Glutamatergic neuron (in vitro differentiated cells): ENCODE measurements at regions not wholly inside any gene's neighbourhood (a gene's known extent, or its start where the extent isn't known, plus 50 kb on each side); places are given as distances from the start of the nearest gene placed in this dataset.

Experiments
- DNase-seq: peaks from one replicate; pipeline ENCODE4 v3.0.0; 2022
- H3K27ac Mint-ChIP-seq: one replicate; pipeline ENCODE4 v1.8.0; 2020; ENCODE audit warnings: mild to moderate bottlenecking, mixed read lengths, inconsistent platforms; ENCODE audit not compliant: unreplicated experiment
- H3K27me3 Mint-ChIP-seq: one replicate; pipeline ENCODE4 v1.8.0; 2020; ENCODE audit warnings: mild to moderate bottlenecking, moderate library complexity, mixed read lengths, inconsistent platforms; ENCODE audit not compliant: unreplicated experiment
- H3K36me3 Mint-ChIP-seq: one replicate; pipeline ENCODE4 v1.8.0; 2020; ENCODE audit warnings: mild to moderate bottlenecking, mixed read lengths, inconsistent platforms; ENCODE audit not compliant: unreplicated experiment
- H3K4me1 Mint-ChIP-seq: one replicate; pipeline ENCODE4 v1.8.0; 2020; ENCODE audit warnings: mild to moderate bottlenecking, low read depth, mixed read lengths, inconsistent platforms; ENCODE audit not compliant: unreplicated experiment
- H3K4me3 Mint-ChIP-seq: one replicate; pipeline ENCODE4 v1.8.0; 2020; ENCODE audit warnings: mild to moderate bottlenecking, mixed read lengths, inconsistent platforms; ENCODE audit not compliant: unreplicated experiment
- H3K9me3 Mint-ChIP-seq: one replicate; pipeline ENCODE4 v1.8.0; 2020; ENCODE audit warnings: mild to moderate bottlenecking, moderate library complexity, mixed read lengths, inconsistent platforms; ENCODE audit not compliant: unreplicated experiment
- CTCF ChIP-seq: fragments of 200-600 bp; sonication (generic); IDR thresholded peaks from one replicate; pipeline ENCODE4 v1.5.0; 2021; ENCODE audit not compliant: partially characterized antibody, unreplicated experiment

GRCh38 chr1:90339811-90340210, 344.9 kb downstream of the ZNF326 start:
- no peaks in the 10 kb centered on the region for H3K36me3 Mint-ChIP-seq
- no peaks in the 10 kb centered on the region for H3K4me1 Mint-ChIP-seq
- no peak overlapping the region for H3K4me3 Mint-ChIP-seq
- no peak overlapping the region for H3K27ac Mint-ChIP-seq
- TF ChIP-seq CTCF = no peak
- no peaks in the 10 kb centered on the region for H3K9me3 Mint-ChIP-seq
- no peak for DNase-seq
- H3K27me3 Mint-ChIP-seq = no peaks in the 10 kb centered on the region

GRCh38 chr1:90336552-90337324, 341.8 kb downstream of the ZNF326 start:
- H3K36me3 Mint-ChIP-seq = no peaks in the 10 kb centered on the region
- H3K27ac Mint-ChIP-seq = no peak overlapping the region
- no peaks in the 10 kb centered on the region for H3K9me3 Mint-ChIP-seq
- H3K4me3 Mint-ChIP-seq = no peak overlapping the region
- no peak for DNase-seq
- H3K4me1 Mint-ChIP-seq = no peaks in the 10 kb centered on the region
- no peaks in the 10 kb centered on the region for H3K27me3 Mint-ChIP-seq
- no peak for TF ChIP-seq CTCF

- no peaks in the 10 kb centered on the region for H3K4me1 Mint-ChIP-seq
- H3K27ac Mint-ChIP-seq = no peak overlapping the region
- H3K9me3 Mint-ChIP-seq = no peaks in the 10 kb centered on the region
- no peak for TF ChIP-seq CTCF
- no peak overlapping the region for H3K4me3 Mint-ChIP-seq
- no peak for DNase-seq
- no peaks in the 10 kb centered on the region for H3K36me3 Mint-ChIP-seq
- H3K27me3 Mint-ChIP-seq = no peaks in the 10 kb centered on the region
Measured at GRCh38 chr1:90335558-90335957, 340.6 kb downstream of the ZNF326 start.

- Mint-ChIP-seq H3K36me3 (no peaks in the 10 kb centered on the region), H3K4me3 (no peak overlapping the region), H3K9me3 (peaks cover 2% of the 10 kb centered on the region), H3K4me1 (no peaks in the 10 kb centered on the region), H3K27ac (no peak overlapping the region), H3K27me3 (no peaks in the 10 kb centered on the region)
- no peak for TF ChIP-seq CTCF
- no peak for DNase-seq
Measured at GRCh38 chr1:90334137-90334536, 339.2 kb downstream of the ZNF326 start.

GRCh38 chr1:90325168-90325567, 330.3 kb downstream of the ZNF326 start:
- peaks cover 2% of the 10 kb centered on the region for H3K9me3 Mint-ChIP-seq
- no peaks in the 10 kb centered on the region for H3K36me3 Mint-ChIP-seq
- H3K27ac Mint-ChIP-seq = no peak overlapping the region
- DNase-seq = no peak
- H3K4me1 Mint-ChIP-seq = peaks cover 14% of the 10 kb centered on the region
- no peaks in the 10 kb centered on the region for H3K27me3 Mint-ChIP-seq
- TF ChIP-seq CTCF = no peak
- H3K4me3 Mint-ChIP-seq = no peak overlapping the region
